ENCODE measurements at regions not wholly inside any gene's neighbourhood (a gene's known extent, or its start where the extent isn't known, plus 50 kb on each side); places are given as distances from the start of the nearest gene placed in this dataset.

DNA sequence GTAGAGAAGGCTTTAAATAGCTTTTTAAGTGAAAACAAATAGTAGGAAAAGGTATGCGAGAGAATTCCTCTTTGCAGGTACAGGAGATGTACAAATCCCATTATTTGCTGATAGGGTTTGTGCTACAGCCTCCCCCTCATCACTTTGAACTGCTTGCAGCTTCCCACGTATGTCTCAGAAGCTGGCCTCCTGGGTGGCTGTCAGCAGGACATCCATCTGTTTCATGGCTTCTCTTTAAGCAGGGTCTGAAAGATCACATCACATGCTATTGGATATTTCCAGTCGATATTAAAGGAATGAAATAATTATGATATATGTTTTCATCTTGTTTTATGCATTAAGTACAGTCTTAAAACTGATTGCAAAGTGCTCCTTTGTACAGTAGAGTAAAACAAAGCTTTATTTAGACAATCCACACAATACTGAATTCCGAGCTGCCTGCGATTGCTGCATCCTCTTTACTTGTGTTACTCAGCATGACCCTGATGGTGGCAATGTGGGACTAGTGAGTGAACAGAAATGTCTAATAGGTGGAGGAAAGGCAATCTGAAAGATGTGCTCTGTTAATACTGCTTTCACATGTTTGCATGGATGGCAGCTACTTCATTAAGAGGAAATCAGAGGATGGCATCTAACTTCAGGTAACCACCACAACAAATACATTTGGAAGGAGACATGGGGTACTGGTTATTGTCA lies 930.6 kb upstream of the SEMA6D start:
- Histone ChIP-seq H3K27me3 (ENCODE audit: control insufficient read depth in 1 of 2, insufficient read depth in 2 of 2, low read length in 2 of 2) (no peaks in the 10 kb centered on the region), H3K9ac (ENCODE audit: insufficient read depth, low read depth, low read length) (no peak overlapping the region), H3K27ac (ENCODE audit: extremely low read length, insufficient read depth, low read length) (no peak overlapping the region), H3K4me3 (replicated peaks in 1 of 3; ENCODE audit: insufficient read depth in 1 of 3, low read depth in 2 of 3, low read length in 3 of 3) (no peak overlapping the region), H3K36me3 (replicated peaks in 1 of 2; ENCODE audit: control insufficient read depth in 1 of 2, insufficient read depth in 2 of 2, low read length in 2 of 2) (no peaks in the 10 kb centered on the region), H3K4me1 (ENCODE audit: insufficient read depth, low read length) (no peaks in the 10 kb centered on the region), H3K9me3 (ENCODE audit: low read length) (peaks cover 88% of the 10 kb centered on the region), H2AFZ (ENCODE audit: low read length) (no peak overlapping the region), H3K4me2 (ENCODE audit: low read depth, low read length) (no peak overlapping the region), H3K79me2 (ENCODE audit: insufficient read depth, low read length) (no peaks in the 10 kb centered on the region), H4K20me1 (ENCODE audit: insufficient read depth, low read length) (no peaks in the 10 kb centered on the region)
- BruUV-seq (replicated peaks), result no TSS peak
- ChIA-PET POLR2A (no interaction called here), CTCF (ENCODE audit: low intra/inter-chr PET ratio, low total read pairs) (no interaction called here)
- FAIRE-seq, result no peak
- no peak for DNase-seq (ENCODE audit: low spot score)
- in situ Hi-C loops (cut with HindIII; ENCODE audit: extremely low pct_ligation_motif_present, low pct_unique_long_range_greater_than_20kb), result no loop called here
- no peak for ATAC-seq
- TF ChIP-seq KDM4B (CRISPR knock-in tag; IDR thresholded peaks at IDR 0.05) (no peak), ZBTB44 (CRISPR knock-in tag; IDR thresholded peaks at IDR 0.05) (no peak), TOPORS (CRISPR knock-in tag; IDR thresholded peaks at IDR 0.05) (no peak), NFYB (CRISPR knock-in tag; IDR thresholded peaks at IDR 0.05) (no peak), TCF7 (IDR thresholded peaks at IDR 0.05; ENCODE audit: low read depth) (no peak), ZBTB1 (CRISPR knock-in tag; IDR thresholded peaks at IDR 0.05; ENCODE audit: borderline replicate concordance) (no peak), TRIM24 (CRISPR knock-in tag; IDR thresholded peaks at IDR 0.05) (no peak), IRF2 (CRISPR knock-in tag; IDR thresholded peaks at IDR 0.05) (no peak), ATM (IDR thresholded peaks at IDR 0.05; ENCODE audit: borderline replicate concordance) (no peak), RBM22 (optimal IDR thresholded peaks at IDR 0.05; ENCODE audit: low read length) (no peak), ZKSCAN1 (IDR thresholded peaks at IDR 0.05; ENCODE audit: low read length) (no peak), STAT5B (CRISPR knock-in tag; IDR thresholded peaks at IDR 0.05) (no peak)
- TF ChIP-seq, protein P1, sequence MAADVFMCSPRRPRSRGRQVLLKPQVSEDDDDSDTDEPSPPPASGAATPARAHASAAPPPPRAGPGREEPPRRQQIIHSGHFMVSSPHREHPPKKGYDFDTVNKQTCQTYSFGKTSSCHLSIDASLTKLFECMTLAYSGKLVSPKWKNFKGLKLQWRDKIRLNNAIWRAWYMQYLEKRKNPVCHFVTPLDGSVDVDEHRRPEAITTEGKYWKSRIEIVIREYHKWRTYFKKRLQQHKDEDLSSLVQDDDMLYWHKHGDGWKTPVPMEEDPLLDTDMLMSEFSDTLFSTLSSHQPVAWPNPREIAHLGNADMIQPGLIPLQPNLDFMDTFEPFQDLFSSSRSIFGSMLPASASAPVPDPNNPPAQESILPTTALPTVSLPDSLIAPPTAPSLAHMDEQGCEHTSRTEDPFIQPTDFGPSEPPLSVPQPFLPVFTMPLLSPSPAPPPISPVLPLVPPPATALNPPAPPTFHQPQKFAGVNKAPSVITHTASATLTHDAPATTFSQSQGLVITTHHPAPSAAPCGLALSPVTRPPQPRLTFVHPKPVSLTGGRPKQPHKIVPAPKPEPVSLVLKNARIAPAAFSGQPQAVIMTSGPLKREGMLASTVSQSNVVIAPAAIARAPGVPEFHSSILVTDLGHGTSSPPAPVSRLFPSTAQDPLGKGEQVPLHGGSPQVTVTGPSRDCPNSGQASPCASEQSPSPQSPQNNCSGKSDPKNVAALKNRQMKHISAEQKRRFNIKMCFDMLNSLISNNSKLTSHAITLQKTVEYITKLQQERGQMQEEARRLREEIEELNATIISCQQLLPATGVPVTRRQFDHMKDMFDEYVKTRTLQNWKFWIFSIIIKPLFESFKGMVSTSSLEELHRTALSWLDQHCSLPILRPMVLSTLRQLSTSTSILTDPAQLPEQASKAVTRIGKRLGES (CRISPR knock-in tag; IDR thresholded peaks at IDR 0.05; ENCODE audit: borderline replicate concordance), result no peak
- intact Hi-C loops (cut with micrococcal nuclease; ENCODE audit: unreplicated experiment), result no loop called here
- WGBS (ENCODE audit: low lambda C conversion rate), result 1% methylated on average over 5 of the region's 5 CpGs
